ENCODE measurements at regions not wholly inside any gene's neighbourhood (a gene's known extent, or its start where the extent isn't known, plus 50 kb on each side); places are given as distances from the start of the nearest gene placed in this dataset.

DNA sequence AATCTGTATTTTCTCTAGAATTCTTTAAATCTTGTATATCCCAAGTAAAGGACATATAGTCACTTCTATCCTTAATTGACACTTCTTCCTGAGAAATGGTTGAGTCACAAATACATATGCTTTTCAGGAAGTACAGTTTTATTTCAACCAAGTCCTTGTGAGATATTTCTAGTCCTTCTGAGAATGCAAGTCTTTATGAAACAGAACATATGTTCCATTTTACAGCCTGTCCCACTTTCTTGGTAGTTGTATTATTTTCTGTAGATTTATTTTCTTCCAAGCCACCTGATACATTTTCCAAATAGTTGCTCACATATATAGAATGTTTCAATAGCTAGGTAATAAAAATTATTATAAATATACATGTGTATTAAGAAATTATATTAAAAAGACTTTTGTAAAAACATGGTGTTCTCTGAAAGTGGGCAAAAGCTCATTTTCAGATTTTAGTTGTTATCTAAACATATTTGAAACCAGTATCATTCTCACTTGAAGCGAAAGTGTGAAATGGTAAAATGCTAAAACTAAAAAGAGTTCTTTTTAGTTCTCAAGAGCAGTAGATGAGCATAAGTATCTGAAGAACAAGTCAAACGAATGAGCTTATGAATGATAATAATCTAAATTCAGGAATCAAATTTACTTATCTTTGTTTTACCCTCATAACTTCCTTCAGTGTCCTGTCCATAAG, 468.0 kb downstream of the EPHA5 start:
- no peak overlapping the region for H3K23ac ChIP-seq (ENCODE audit: insufficient read length)
- no peak for FAIRE-seq

More for the DNA sequence above, 468.0 kb downstream of the EPHA5 start:
- no peak overlapping the region for H3K9ac ChIP-seq (replicated peaks in 1 of 4; ENCODE audit: extremely low read depth in 1 of 4, low read depth in 3 of 4, low read length in 3 of 4)
- H2BK120ac ChIP-seq (replicated peaks; ENCODE audit: low read depth, low read length): no peak overlapping the region
- H3K56ac ChIP-seq (replicated peaks; ENCODE audit: insufficient read length, low read depth, low read length): no peak overlapping the region
- no peaks in the 10 kb centered on the region for H3K27me3 ChIP-seq (replicated peaks in 1 of 4; ENCODE audit: control insufficient read depth in 3 of 4, extremely low read depth in 1 of 4, insufficient read depth in 3 of 4, low read length in 3 of 4)
- no peak overlapping the region for H2AK5ac ChIP-seq (ENCODE audit: low read depth, low read length)
- no peak overlapping the region for H3K4me3 ChIP-seq (ENCODE audit: extremely low read depth in 1 of 4, insufficient read depth in 2 of 4, low read depth in 3 of 4, low read length in 4 of 4)
- no peak overlapping the region for H2BK15ac ChIP-seq (ENCODE audit: low read length)
- no peaks in the 10 kb centered on the region for H3K79me2 ChIP-seq (ENCODE audit: control insufficient read depth in 1 of 2, insufficient read depth in 2 of 2, low read length in 2 of 2)
- no peak overlapping the region for H3K4ac ChIP-seq (replicated peaks; ENCODE audit: insufficient read length, low read depth, low read length)
- H3K14ac ChIP-seq (ENCODE audit: insufficient read length): no peak overlapping the region
- H4K20me1 ChIP-seq (replicated peaks in 1 of 2; ENCODE audit: control insufficient read depth in 1 of 2, insufficient read depth in 2 of 2, low read length in 2 of 2): no peaks in the 10 kb centered on the region
- no peaks in the 10 kb centered on the region for H3K79me1 ChIP-seq (ENCODE audit: low read depth, low read length)
- H4K8ac ChIP-seq (ENCODE audit: extremely low read depth, insufficient read depth, low read length): no peak overlapping the region
- POLR2A ChIA-PET (ENCODE audit: partially characterized antibody): no interaction called here
- H3K18ac ChIP-seq (ENCODE audit: extremely low read depth, low read length): no peak overlapping the region
- H3K9me3 ChIP-seq (ENCODE audit: insufficient read depth in 2 of 2, low read depth in 1 of 2, low read length in 1 of 2): no peaks in the 10 kb centered on the region
- H3K36me3 ChIP-seq (ENCODE audit: control insufficient read depth in 2 of 4, insufficient read depth in 4 of 4, low read length in 3 of 4): no peaks in the 10 kb centered on the region
- 83% methylated on average over 2 of the region's 2 CpGs; no CpG with 5 or more reads in 1 of the 2 experiments for WGBS, 2 experiments (ENCODE audit: extremely low coverage in 1 of 2, insufficient coverage in 1 of 2, insufficient read length in 1 of 2, insufficient replicate concordance in 2 of 2, low coverage in 1 of 2, low lambda C conversion rate in 2 of 2, missing lambda C conversion rate in 1 of 2)
- H2BK12ac ChIP-seq (ENCODE audit: low read depth, low read length): no peak overlapping the region
- no peak overlapping the region for H3K27ac ChIP-seq (ENCODE audit: low read depth, low read length)
- no peak overlapping the region for H4K5ac ChIP-seq (ENCODE audit: insufficient read length, low read depth, low read length)
- no peak overlapping the region for H2AFZ ChIP-seq (ENCODE audit: low read length)
- DNase-seq (ENCODE audit: low read depth in 1 of 2, low spot score in 2 of 2): no peak
- no peak overlapping the region for H2BK5ac ChIP-seq (ENCODE audit: low read depth, low read length)
- no peaks in the 10 kb centered on the region for H3K23me2 ChIP-seq (ENCODE audit: low read depth, low read length)
- TF ChIP-seq ASH2L (IDR thresholded peaks at IDR 0.05; ENCODE audit: low read length) (no peak), CBX5 (IDR thresholded peaks at IDR 0.05; ENCODE audit: low read depth, low read length) (no peak), CTBP2 (IDR thresholded peaks at IDR 0.05; ENCODE audit: borderline replicate concordance, insufficient read depth, insufficient read length, low read length) (no peak), EZH2 (IDR thresholded peaks at IDR 0.05; ENCODE audit: low read depth, low read length, severe bottlenecking) (no peak)
- H3K4me2 ChIP-seq (ENCODE audit: insufficient read depth in 1 of 2, low read depth in 2 of 2, low read length in 2 of 2): no peak overlapping the region
- CTCF ChIA-PET (ENCODE audit: partially characterized antibody): no interaction called here
- H2BK20ac ChIP-seq (ENCODE audit: low read length): no peak overlapping the region
- no peaks in the 10 kb centered on the region for H3K4me1 ChIP-seq (replicated peaks in 1 of 4; ENCODE audit: control insufficient read depth in 3 of 4, insufficient read depth in 4 of 4, low read length in 3 of 4)
- H4K91ac ChIP-seq (replicated peaks; ENCODE audit: insufficient read length, low read length): no peak overlapping the region
